22Rv1 (cell line): ENCODE measurements at regions not wholly inside any gene's neighbourhood (a gene's known extent, or its start where the extent isn't known, plus 50 kb on each side); places are given as distances from the start of the nearest gene placed in this dataset.
"Not testable (repeated sequence)": the region's sequence is repeated elsewhere in the genome, so short reads cannot be mapped to it uniquely, and the experiment has no call there.

ENCODE experiments used
- CTCF ChIP-seq: fragments of 450-650 bp; IDR thresholded peaks from 2 replicates; pipeline ENCODE4 v1.5.1; 2017; ENCODE audit warnings: mild to moderate bottlenecking
- ZFX ChIP-seq: fragments of 450-650 bp; IDR thresholded peaks from 2 replicates; pipeline ENCODE4 v1.6.1; 2017; ENCODE audit warnings: antibody characterized with exemption, borderline replicate concordance

- not testable (repeated sequence) for TF ChIP-seq CTCF, ZFX
Observed at GRCh38 chrX:127662942-127663341, 389.3 kb downstream of the ACTRT1 start.
